Mesenchymal stem cell (in vitro differentiated cells and primary cell): ENCODE measurements at regions not wholly inside any gene's neighbourhood (a gene's known extent, or its start where the extent isn't known, plus 50 kb on each side); places are given as distances from the start of the nearest gene placed in this dataset.

Source experiments
- DNase-seq: peaks from one replicate; pipeline ENCODE4 v3.0.0-alpha.2; 2013
- H2AFZ ChIP-seq: one replicate; pipeline ENCODE4 v1.6.1; 2013; ENCODE audit warnings: low read depth, mild to moderate bottlenecking, control low read depth, inconsistent platforms, low read length, moderate library complexity
- H2AK5ac ChIP-seq: 2 replicates; pipeline ENCODE4 v1.6.1; 2013; ENCODE audit warnings: low read length, moderate library complexity, mild to moderate bottlenecking, inconsistent platforms; ENCODE audit not compliant: severe bottlenecking
- H2BK120ac ChIP-seq: one replicate; pipeline ENCODE4 v1.6.1; 2013; ENCODE audit warnings: low read depth, mild to moderate bottlenecking, inconsistent platforms, low read length, moderate library complexity
- H2BK12ac ChIP-seq, 2 experiments: one replicate each; pipeline ENCODE4 v1.6.1; 2013; ENCODE audit warnings: inconsistent platforms in 2 of 2, low read length in 2 of 2, mild to moderate bottlenecking in 2 of 2, moderate library complexity in 2 of 2, control low read depth in 1 of 2
- H2BK15ac ChIP-seq: one replicate; pipeline ENCODE4 v1.6.1; 2013; ENCODE audit warnings: mild to moderate bottlenecking, low read depth, inconsistent platforms; ENCODE audit not compliant: poor library complexity, severe bottlenecking
- H2BK5ac ChIP-seq: 2 replicates; pipeline ENCODE4 v1.6.1; 2013; ENCODE audit warnings: low read depth, mild to moderate bottlenecking, low read length, control low read depth, inconsistent platforms; ENCODE audit not compliant: poor library complexity, severe bottlenecking
- H3K14ac ChIP-seq, 2 experiments: one replicate each; pipeline ENCODE4 v1.6.1; 2013; ENCODE audit warnings: inconsistent platforms in 2 of 2, low read length in 2 of 2, control low read depth in 1 of 2, mild to moderate bottlenecking in 1 of 2, moderate library complexity in 1 of 2
- H3K18ac ChIP-seq, 2 experiments: one replicate each; pipeline ENCODE4 v1.6.1; 2013; ENCODE audit warnings: inconsistent platforms in 2 of 2, low read length in 2 of 2, control low read depth in 1 of 2, low read depth in 1 of 2, mild to moderate bottlenecking in 1 of 2
- H3K23ac ChIP-seq, 2 experiments: one replicate each; pipeline ENCODE4 v1.6.1; 2013; ENCODE audit warnings: inconsistent platforms in 2 of 2, low read length in 2 of 2, mild to moderate bottlenecking in 2 of 2, moderate library complexity in 2 of 2, control low read depth in 1 of 2
- H3K27ac ChIP-seq: 2 replicates; pipeline ENCODE4 v1.5.1; 2013; ENCODE audit warnings: mild to moderate bottlenecking, moderate library complexity, low read length, control low read depth, inconsistent platforms; ENCODE audit not compliant: poor library complexity, severe bottlenecking
- H3K27me3 ChIP-seq, 2 experiments: 2 replicates each; pipeline versions ENCODE4 v1.6.1 to v1.7.0; 2013; ENCODE audit warnings: low read length in 2 of 2, mild to moderate bottlenecking in 2 of 2, moderate library complexity in 2 of 2, control low read depth in 1 of 2, inconsistent platforms in 1 of 2; ENCODE audit not compliant: control insufficient read depth in 1 of 2, insufficient read depth in 1 of 2
- H3K36me3 ChIP-seq, 2 experiments: 2 replicates each; pipeline versions ENCODE4 v1.6.1 to v1.7.0; 2013; ENCODE audit warnings: low read length in 2 of 2, control low read depth in 1 of 2, inconsistent platforms in 1 of 2, low read depth in 1 of 2, mild to moderate bottlenecking in 1 of 2; ENCODE audit not compliant: insufficient read depth in 2 of 2, control insufficient read depth in 1 of 2
- H3K4ac ChIP-seq, 2 experiments: one replicate each; pipeline ENCODE4 v1.6.1; 2013; ENCODE audit warnings: inconsistent platforms in 2 of 2, low read length in 2 of 2, mild to moderate bottlenecking in 2 of 2, moderate library complexity in 2 of 2, control low read depth in 1 of 2, low read depth in 1 of 2
- H3K4me1 ChIP-seq: 2 replicates; pipeline ENCODE4 v1.6.1; 2013; ENCODE audit warnings: low read depth, low read length, control low read depth; ENCODE audit not compliant: control insufficient read depth, insufficient read depth
- H3K4me2 ChIP-seq: 2 replicates; pipeline ENCODE4 v1.6.1; 2013; ENCODE audit warnings: low read length, mild to moderate bottlenecking, inconsistent platforms; ENCODE audit not compliant: poor library complexity, severe bottlenecking
- H3K4me3 ChIP-seq, 2 experiments: 2 replicates each; pipeline versions ENCODE4 v1.5.1 to v1.7.0; 2013; ENCODE audit warnings: low read length in 2 of 2, mild to moderate bottlenecking in 2 of 2, control low read depth in 1 of 2, low read depth in 1 of 2; ENCODE audit not compliant: insufficient read depth in 1 of 2
- H3K79me1 ChIP-seq: replicated peaks from 2 replicates; pipeline ENCODE4 v1.6.1; 2013; ENCODE audit warnings: mild to moderate bottlenecking, control low read depth, low read length, inconsistent platforms; ENCODE audit not compliant: poor library complexity, severe bottlenecking
- H3K9ac ChIP-seq: 2 replicates; pipeline ENCODE4 v1.7.0; 2013; ENCODE audit warnings: mild to moderate bottlenecking, low read length, moderate library complexity
- H3K9me3 ChIP-seq: 2 replicates; pipeline ENCODE4 v1.7.0; 2013; ENCODE audit warnings: mild to moderate bottlenecking, low read length; ENCODE audit not compliant: control insufficient read depth
- H4K8ac ChIP-seq: one replicate; pipeline ENCODE4 v1.6.1; 2013; ENCODE audit warnings: inconsistent platforms, mild to moderate bottlenecking, low read length, moderate library complexity
- H4K91ac ChIP-seq: one replicate; pipeline ENCODE4 v1.6.1; 2013; ENCODE audit warnings: mild to moderate bottlenecking, low read length, inconsistent platforms
- WGBS: methylation state at CpG from one replicate; pipeline ENCODE4 v1.1.7; 2013; ENCODE audit warnings: mixed read lengths; 5-methylcytosine and 5-hydroxymethylcytosine counted together

- Histone ChIP-seq H3K4ac (no peak overlapping the region), H4K8ac (no peak overlapping the region), H2BK15ac (no peak overlapping the region), H3K27ac (no peak overlapping the region), H3K79me1 (no peaks in the 10 kb centered on the region), H3K18ac (no peak overlapping the region), H3K9me3 (no peaks in the 10 kb centered on the region), H2BK12ac (no peak overlapping the region), H3K23ac (no peak overlapping the region), H2BK120ac (no peak overlapping the region), H3K14ac (no peak overlapping the region), H4K91ac (no peak overlapping the region), H3K4me3 (no peak overlapping the region), H2AFZ (no peak overlapping the region), H3K36me3 (no peaks in the 10 kb centered on the region), H2AK5ac (no peak overlapping the region), H3K9ac (no peak overlapping the region), H3K4me1 (no peaks in the 10 kb centered on the region), H2BK5ac (no peak overlapping the region), H3K27me3 (no peaks in the 10 kb centered on the region), H3K4me2 (no peak overlapping the region)
- 89% methylated on average over 12 of the region's 12 CpGs for WGBS
- DNase-seq: no peak
Observed at GRCh38 chr4:22047793-22048192, 99.2 kb upstream of the KCNIP4 start.

- Histone ChIP-seq H3K9me3 (no peaks in the 10 kb centered on the region), H4K91ac (no peak overlapping the region), H4K8ac (no peak overlapping the region), H3K4ac (no peak overlapping the region), H2AFZ (no peak overlapping the region), H2AK5ac (no peak overlapping the region), H3K36me3 (no peaks in the 10 kb centered on the region), H3K79me1 (no peaks in the 10 kb centered on the region), H3K4me2 (no peak overlapping the region), H3K14ac (no peak overlapping the region), H3K9ac (no peak overlapping the region), H2BK15ac (no peak overlapping the region), H3K4me3 (no peak overlapping the region), H2BK5ac (no peak overlapping the region), H3K27me3 (no peaks in the 10 kb centered on the region), H3K27ac (no peak overlapping the region), H3K4me1 (no peaks in the 10 kb centered on the region), H2BK12ac (no peak overlapping the region), H3K23ac (no peak overlapping the region), H2BK120ac (no peak overlapping the region), H3K18ac (no peak overlapping the region)
- no peak for DNase-seq
Observed at GRCh38 chr4:22045051-22045630, 96.6 kb upstream of the KCNIP4 start.

GRCh38 chr4:22031423-22031822 lies 82.9 kb upstream of the KCNIP4 start:
- Histone ChIP-seq H3K27me3 (no peaks in the 10 kb centered on the region), H3K18ac (no peak overlapping the region), H2BK5ac (no peak overlapping the region), H2AFZ (no peak overlapping the region), H4K91ac (no peak overlapping the region), H3K14ac (no peak overlapping the region), H2BK120ac (no peak overlapping the region), H3K9me3 (peaks cover 7% of the 10 kb centered on the region), H3K9ac (no peak overlapping the region), H3K36me3 (no peaks in the 10 kb centered on the region), H3K4me3 (no peak overlapping the region), H3K79me1 (no peaks in the 10 kb centered on the region), H3K27ac (no peak overlapping the region), H3K4me1 (no peaks in the 10 kb centered on the region), H4K8ac (no peak overlapping the region), H3K4me2 (no peak overlapping the region), H3K23ac (no peak overlapping the region), H2BK15ac (no peak overlapping the region), H2AK5ac (no peak overlapping the region), H3K4ac (no peak overlapping the region), H2BK12ac (no peak overlapping the region)
- 43% methylated on average over 1 of the region's 1 CpG for WGBS
- DNase-seq: no peak

GRCh38 chr4:22030881-22031280 lies 82.3 kb upstream of the KCNIP4 start:
- H3K14ac ChIP-seq: no peak overlapping the region
- no peak for DNase-seq
- H3K23ac ChIP-seq: no peak overlapping the region
- no peaks in the 10 kb centered on the region for H3K36me3 ChIP-seq
- H2BK5ac ChIP-seq: no peak overlapping the region
- no peak overlapping the region for H3K4me2 ChIP-seq
- no CpG with 5 or more reads among the region's 1 CpG for WGBS
- no peak overlapping the region for H4K91ac ChIP-seq
- no peak overlapping the region for H2AK5ac ChIP-seq
- peaks cover 12% of the 10 kb centered on the region for H3K9me3 ChIP-seq
- no peaks in the 10 kb centered on the region for H3K27me3 ChIP-seq
- no peak overlapping the region for H3K27ac ChIP-seq
- no peak overlapping the region for H2AFZ ChIP-seq
- no peak overlapping the region for H3K4ac ChIP-seq
- H3K4me1 ChIP-seq: no peaks in the 10 kb centered on the region
- H3K79me1 ChIP-seq: no peaks in the 10 kb centered on the region
- H4K8ac ChIP-seq: no peak overlapping the region
- H2BK15ac ChIP-seq: no peak overlapping the region
- H3K9ac ChIP-seq: no peak overlapping the region
- H3K18ac ChIP-seq: no peak overlapping the region
- H2BK120ac ChIP-seq: no peak overlapping the region
- H2BK12ac ChIP-seq: no peak overlapping the region
- no peak overlapping the region for H3K4me3 ChIP-seq
